SK-N-SH treated with all-trans-retinoic acid at 6 μM for 48 hours (cell line): ENCODE measurements at regions not wholly inside any gene's neighbourhood (a gene's known extent, or its start where the extent isn't known, plus 50 kb on each side); places are given as distances from the start of the nearest gene placed in this dataset.

Source experiments
- ATAC-seq: fragments of 200-7000 bp; cut with Tn5 transposase; 3 replicates; pipeline ENCODE4 v1.9.1; 2020; ENCODE audit warnings: mild to moderate bottlenecking, moderate library complexity
- ARNTL ChIP-seq: fragments of 450-650 bp; formaldehyde crosslinking; IDR thresholded peaks from 2 replicates; pipeline ENCODE4 v1.5.0; 2020; ENCODE audit warnings: low read depth, mild to moderate bottlenecking, moderate library complexity, borderline replicate concordance
- BACH2 ChIP-seq: fragments of 250-450 bp; sonication (Bioruptor Pico); IDR thresholded peaks from 2 replicates; pipeline ENCODE4 v1.9.0; 2021; ENCODE audit warnings: mild to moderate bottlenecking, borderline replicate concordance
- CSDC2 ChIP-seq: fragments of 250-450 bp; sonication (Bioruptor Pico); IDR thresholded peaks from 2 replicates; pipeline ENCODE4 v1.5.0; 2020; ENCODE audit warnings: mild to moderate bottlenecking, moderate library complexity
- ESRRG ChIP-seq: fragments of 250-450 bp; sonication (Bioruptor Pico); IDR thresholded peaks from 2 replicates; pipeline ENCODE4 v1.6.1; 2021; ENCODE audit warnings: mild to moderate bottlenecking
- GLIS3 ChIP-seq: fragments of 250-450 bp; sonication (Bioruptor Pico); IDR thresholded peaks from 2 replicates; pipeline ENCODE4 v1.5.0; 2020; ENCODE audit warnings: mild to moderate bottlenecking, moderate library complexity
- ISL1 ChIP-seq: fragments of 250-450 bp; sonication (Bioruptor Pico); IDR thresholded peaks from 2 replicates; pipeline ENCODE4 v2.1.2; 2022; ENCODE audit warnings: mild to moderate bottlenecking, moderate library complexity
- PPARA ChIP-seq: fragments of 250-450 bp; sonication (Bioruptor Pico); IDR thresholded peaks from 2 replicates; pipeline ENCODE4 v1.5.0; 2020; ENCODE audit warnings: mild to moderate bottlenecking, borderline replicate concordance
- RARB ChIP-seq: fragments of 250-450 bp; sonication (Bioruptor Pico); IDR thresholded peaks from 2 replicates; pipeline ENCODE4 v1.8.0; 2021; ENCODE audit warnings: mild to moderate bottlenecking, moderate library complexity
- SNAI2 ChIP-seq: fragments of 250-450 bp; sonication (Bioruptor Pico); IDR thresholded peaks from 2 replicates; pipeline ENCODE4 v1.5.0; 2020; ENCODE audit warnings: mild to moderate bottlenecking, moderate library complexity
- TCF4 ChIP-seq: fragments of 250-450 bp; sonication (Bioruptor Pico); IDR thresholded peaks from 2 replicates; pipeline ENCODE4 v1.8.0; 2021; ENCODE audit warnings: mild to moderate bottlenecking, moderate library complexity, borderline replicate concordance
- TOX ChIP-seq: fragments of 250-450 bp; sonication (Bioruptor Pico); IDR thresholded peaks from 2 replicates; pipeline ENCODE4 v1.8.0; 2021; ENCODE audit warnings: mild to moderate bottlenecking, moderate library complexity, borderline replicate concordance
- ZC3H10 ChIP-seq: fragments of 250-450 bp; sonication (Bioruptor Pico); IDR thresholded peaks from 2 replicates; pipeline ENCODE4 v1.5.1; 2021; ENCODE audit warnings: mild to moderate bottlenecking, moderate library complexity
- ZFP3 ChIP-seq: fragments of 250-450 bp; sonication (Bioruptor Pico); IDR thresholded peaks from 2 replicates; pipeline ENCODE4 v1.5.0; 2020; ENCODE audit warnings: mild to moderate bottlenecking, moderate library complexity
- ZNF565 ChIP-seq: fragments of 450-650 bp; formaldehyde crosslinking; conservative IDR thresholded peaks from 2 replicates; pipeline ENCODE4 v1.5.0; 2020; ENCODE audit warnings: low read depth, mild to moderate bottlenecking, moderate library complexity
- ZNF70 ChIP-seq: fragments of 450-650 bp; formaldehyde crosslinking; IDR thresholded peaks from 2 replicates; pipeline ENCODE4 v1.5.0; 2020; ENCODE audit warnings: mild to moderate bottlenecking, moderate library complexity
- ZNF8 ChIP-seq: fragments of 450-650 bp; formaldehyde crosslinking; IDR thresholded peaks from 2 replicates; pipeline ENCODE4 v1.5.0; 2020; ENCODE audit warnings: mild to moderate bottlenecking, moderate library complexity
- TF ChIP-seq, protein P1 (sequence below): fragments of 250-450 bp; sonication (Bioruptor Pico); IDR thresholded peaks from 2 replicates; pipeline ENCODE4 v1.8.0; 2020; ENCODE audit warnings: mild to moderate bottlenecking, moderate library complexity, borderline replicate concordance
- TF ChIP-seq, protein P2 (sequence below): fragments of 250-450 bp; sonication (Bioruptor Pico); IDR thresholded peaks from 2 replicates; pipeline ENCODE4 v1.5.1; 2020; ENCODE audit warnings: low read depth, mild to moderate bottlenecking, moderate library complexity
- TF ChIP-seq, protein P3 (sequence below): fragments of 250-450 bp; sonication (Bioruptor Pico); IDR thresholded peaks from 2 replicates; pipeline ENCODE4 v1.5.1; 2021; ENCODE audit warnings: mild to moderate bottlenecking, moderate library complexity
- TF ChIP-seq, protein P4 (sequence below): fragments of 250-450 bp; sonication (Bioruptor Pico); IDR thresholded peaks from 2 replicates; pipeline ENCODE4 v1.8.0; 2021; ENCODE audit warnings: low read depth, mild to moderate bottlenecking, moderate library complexity, borderline replicate concordance

DNA sequence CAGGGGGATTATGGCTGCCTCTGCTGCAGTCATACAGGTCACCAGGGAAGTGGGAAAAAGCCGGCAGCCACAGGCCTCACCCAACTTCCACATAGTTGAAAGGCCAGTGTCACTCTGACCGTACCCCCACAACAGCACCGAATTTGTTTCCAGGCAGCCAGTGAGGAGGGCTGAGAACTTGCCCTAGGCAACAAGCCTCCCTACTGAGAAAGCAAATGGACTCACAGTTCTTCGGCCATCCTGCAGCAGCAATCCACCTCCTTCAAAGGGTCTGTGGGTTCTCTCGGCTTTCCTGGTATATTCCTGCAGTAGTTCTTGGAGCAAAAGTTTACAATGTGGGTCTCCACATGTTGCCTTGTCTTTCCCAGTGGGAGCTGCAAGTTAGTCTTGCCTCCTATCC, 251.3 kb downstream of the ETNK1 start:
- no peak for TF ChIP-seq ZFP3 (CRISPR knock-in tag)
- TF ChIP-seq, protein P1, sequence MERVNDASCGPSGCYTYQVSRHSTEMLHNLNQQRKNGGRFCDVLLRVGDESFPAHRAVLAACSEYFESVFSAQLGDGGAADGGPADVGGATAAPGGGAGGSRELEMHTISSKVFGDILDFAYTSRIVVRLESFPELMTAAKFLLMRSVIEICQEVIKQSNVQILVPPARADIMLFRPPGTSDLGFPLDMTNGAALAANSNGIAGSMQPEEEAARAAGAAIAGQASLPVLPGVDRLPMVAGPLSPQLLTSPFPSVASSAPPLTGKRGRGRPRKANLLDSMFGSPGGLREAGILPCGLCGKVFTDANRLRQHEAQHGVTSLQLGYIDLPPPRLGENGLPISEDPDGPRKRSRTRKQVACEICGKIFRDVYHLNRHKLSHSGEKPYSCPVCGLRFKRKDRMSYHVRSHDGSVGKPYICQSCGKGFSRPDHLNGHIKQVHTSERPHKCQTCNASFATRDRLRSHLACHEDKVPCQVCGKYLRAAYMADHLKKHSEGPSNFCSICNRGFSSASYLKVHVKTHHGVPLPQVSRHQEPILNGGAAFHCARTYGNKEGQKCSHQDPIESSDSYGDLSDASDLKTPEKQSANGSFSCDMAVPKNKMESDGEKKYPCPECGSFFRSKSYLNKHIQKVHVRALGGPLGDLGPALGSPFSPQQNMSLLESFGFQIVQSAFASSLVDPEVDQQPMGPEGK (CRISPR knock-in tag): no peak
- no peak for TF ChIP-seq ARNTL (CRISPR knock-in tag)
- no peak for TF ChIP-seq ZC3H10 (CRISPR knock-in tag)
- TF ChIP-seq ESRRG (CRISPR knock-in tag): no peak
- no peak for TF ChIP-seq CSDC2 (CRISPR knock-in tag)
- TF ChIP-seq TCF4 (CRISPR knock-in tag): no peak
- TF ChIP-seq ISL1 (CRISPR knock-in tag): no peak
- TF ChIP-seq ZNF70 (CRISPR knock-in tag): no peak
- TF ChIP-seq ZNF565 (CRISPR knock-in tag): no peak
- TF ChIP-seq TOX (CRISPR knock-in tag): no peak
- TF ChIP-seq, protein P2, sequence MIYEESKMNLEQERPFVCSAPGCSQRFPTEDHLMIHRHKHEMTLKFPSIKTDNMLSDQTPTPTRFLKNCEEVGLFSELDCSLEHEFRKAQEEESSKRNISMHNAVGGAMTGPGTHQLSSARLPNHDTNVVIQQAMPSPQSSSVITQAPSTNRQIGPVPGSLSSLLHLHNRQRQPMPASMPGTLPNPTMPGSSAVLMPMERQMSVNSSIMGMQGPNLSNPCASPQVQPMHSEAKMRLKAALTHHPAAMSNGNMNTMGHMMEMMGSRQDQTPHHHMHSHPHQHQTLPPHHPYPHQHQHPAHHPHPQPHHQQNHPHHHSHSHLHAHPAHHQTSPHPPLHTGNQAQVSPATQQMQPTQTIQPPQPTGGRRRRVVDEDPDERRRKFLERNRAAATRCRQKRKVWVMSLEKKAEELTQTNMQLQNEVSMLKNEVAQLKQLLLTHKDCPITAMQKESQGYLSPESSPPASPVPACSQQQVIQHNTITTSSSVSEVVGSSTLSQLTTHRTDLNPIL (CRISPR knock-in tag): no peak
- no peak for TF ChIP-seq ZNF8
- TF ChIP-seq, protein P3, sequence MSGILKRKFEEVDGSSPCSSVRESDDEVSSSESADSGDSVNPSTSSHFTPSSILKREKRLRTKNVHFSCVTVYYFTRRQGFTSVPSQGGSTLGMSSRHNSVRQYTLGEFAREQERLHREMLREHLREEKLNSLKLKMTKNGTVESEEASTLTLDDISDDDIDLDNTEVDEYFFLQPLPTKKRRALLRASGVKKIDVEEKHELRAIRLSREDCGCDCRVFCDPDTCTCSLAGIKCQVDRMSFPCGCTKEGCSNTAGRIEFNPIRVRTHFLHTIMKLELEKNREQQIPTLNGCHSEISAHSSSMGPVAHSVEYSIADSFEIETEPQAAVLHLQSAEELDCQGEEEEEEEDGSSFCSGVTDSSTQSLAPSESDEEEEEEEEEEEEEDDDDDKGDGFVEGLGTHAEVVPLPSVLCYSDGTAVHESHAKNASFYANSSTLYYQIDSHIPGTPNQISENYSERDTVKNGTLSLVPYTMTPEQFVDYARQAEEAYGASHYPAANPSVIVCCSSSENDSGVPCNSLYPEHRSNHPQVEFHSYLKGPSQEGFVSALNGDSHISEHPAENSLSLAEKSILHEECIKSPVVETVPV (CRISPR knock-in tag): no peak
- no peak for ATAC-seq

DNA sequence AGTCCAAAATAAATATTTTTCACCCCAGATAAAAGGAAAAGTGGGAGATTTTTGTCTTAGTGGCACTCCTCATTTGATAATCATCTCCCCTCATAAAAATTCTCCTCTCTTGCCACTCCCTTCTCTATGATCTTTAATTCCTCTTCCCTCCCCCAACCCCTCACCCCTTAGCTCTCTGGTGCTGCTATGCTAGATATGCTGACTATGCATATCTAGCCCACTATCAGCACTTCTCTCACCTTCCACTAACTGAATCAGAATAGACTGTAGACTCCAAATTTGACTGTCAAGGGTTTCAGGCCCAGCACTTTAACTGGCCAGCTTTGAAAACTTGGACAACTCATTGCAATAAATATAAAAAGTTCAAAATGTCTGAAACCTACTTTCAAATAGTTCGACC, 254.2 kb downstream of the ETNK1 start:
- no peak for ATAC-seq
- TF ChIP-seq, protein P1 (CRISPR knock-in tag): no peak
- TF ChIP-seq PPARA (CRISPR knock-in tag): no peak
- no peak for TF ChIP-seq ZNF70 (CRISPR knock-in tag)
- TF ChIP-seq ARNTL (CRISPR knock-in tag): no peak
- no peak for TF ChIP-seq ZC3H10 (CRISPR knock-in tag)
- TF ChIP-seq, protein P4, sequence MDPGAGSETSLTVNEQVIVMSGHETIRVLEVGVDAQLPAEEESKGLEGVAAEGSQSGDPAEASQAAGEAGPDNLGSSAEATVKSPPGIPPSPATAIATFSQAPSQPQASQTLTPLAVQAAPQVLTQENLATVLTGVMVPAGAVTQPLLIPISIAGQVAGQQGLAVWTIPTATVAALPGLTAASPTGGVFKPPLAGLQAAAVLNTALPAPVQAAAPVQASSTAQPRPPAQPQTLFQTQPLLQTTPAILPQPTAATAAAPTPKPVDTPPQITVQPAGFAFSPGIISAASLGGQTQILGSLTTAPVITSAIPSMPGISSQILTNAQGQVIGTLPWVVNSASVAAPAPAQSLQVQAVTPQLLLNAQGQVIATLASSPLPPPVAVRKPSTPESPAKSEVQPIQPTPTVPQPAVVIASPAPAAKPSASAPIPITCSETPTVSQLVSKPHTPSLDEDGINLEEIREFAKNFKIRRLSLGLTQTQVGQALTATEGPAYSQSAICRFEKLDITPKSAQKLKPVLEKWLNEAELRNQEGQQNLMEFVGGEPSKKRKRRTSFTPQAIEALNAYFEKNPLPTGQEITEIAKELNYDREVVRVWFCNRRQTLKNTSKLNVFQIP: no peak

DNA sequence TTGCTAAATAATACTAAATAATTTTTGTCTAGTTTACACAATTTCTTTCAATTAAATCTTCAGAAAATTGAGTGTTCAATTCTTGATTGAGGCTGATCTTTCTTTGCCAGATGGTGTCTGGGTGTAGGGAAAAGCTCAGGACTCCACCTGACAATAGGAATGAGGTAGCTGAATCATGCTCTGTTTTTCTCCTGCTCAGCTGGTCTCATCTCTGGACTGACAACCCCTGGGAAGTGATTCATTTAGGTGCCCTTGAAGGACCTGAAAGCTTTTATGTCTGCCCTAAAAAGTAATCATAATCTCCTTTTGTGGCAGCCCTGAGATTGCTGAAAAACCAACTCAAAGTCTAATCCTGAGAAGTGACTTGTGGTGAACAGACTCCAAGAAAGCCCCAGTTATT, 255.4 kb downstream of the ETNK1 start:
- TF ChIP-seq ZNF8 (no peak), PPARA (CRISPR knock-in tag) (no peak), TOX (CRISPR knock-in tag) (no peak), TCF4 (CRISPR knock-in tag) (no peak), ZNF70 (CRISPR knock-in tag) (no peak), CSDC2 (CRISPR knock-in tag) (no peak), BACH2 (CRISPR knock-in tag) (no peak), ESRRG (CRISPR knock-in tag) (no peak), GLIS3 (CRISPR knock-in tag) (no peak), ZC3H10 (CRISPR knock-in tag) (no peak), SNAI2 (no peak), RARB (CRISPR knock-in tag) (no peak)
- ATAC-seq: no peak

DNA sequence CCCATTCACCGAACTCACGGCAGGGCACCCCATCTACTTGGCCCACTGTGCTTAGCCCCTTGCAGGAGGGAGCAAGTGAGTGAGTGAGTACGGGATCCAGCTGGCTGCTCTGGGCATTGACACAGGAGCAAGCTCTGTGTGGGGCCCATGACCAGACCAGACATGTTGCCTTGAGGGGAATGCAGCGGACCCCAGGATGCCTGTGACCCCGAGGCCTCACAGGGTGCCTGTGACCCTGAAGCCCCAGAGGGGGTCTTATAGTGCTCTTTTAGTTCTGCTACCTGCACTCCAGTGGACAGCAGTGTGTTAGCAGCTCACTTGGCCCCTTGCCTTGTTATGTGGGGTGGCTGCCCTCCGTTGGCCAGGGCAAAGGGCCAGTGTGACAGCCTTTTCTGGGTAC, 255.8 kb downstream of the ETNK1 start:
- no peak for ATAC-seq
- no peak for TF ChIP-seq ARNTL (CRISPR knock-in tag)
- no peak for TF ChIP-seq GLIS3 (CRISPR knock-in tag)
